H1 (cell line): ENCODE measurements at regions not wholly inside any gene's neighbourhood (a gene's known extent, or its start where the extent isn't known, plus 50 kb on each side); places are given as distances from the start of the nearest gene placed in this dataset.

ENCODE experiments used
- CEBPB ChIP-seq: IDR thresholded peaks from 2 replicates; pipeline ENCODE4 v1.6.1; 2012; ENCODE audit warnings: low read depth, low read length
- CHD2 ChIP-seq: IDR thresholded peaks from 2 replicates; pipeline ENCODE4 v1.6.1; 2012; ENCODE audit warnings: low read length, improper control_type of control experiment
- CREB1 ChIP-seq: IDR thresholded peaks from 2 replicates; pipeline ENCODE4 v1.6.1; 2012; ENCODE audit warnings: inconsistent platforms
- CTCF ChIP-seq, 3 experiments: IDR thresholded peaks; 1 replicate in 2 of 3; 2 replicates in 1 of 3; pipeline versions ENCODE4 v1.5.1 to v1.6.1; 2011; ENCODE audit warnings: low read length in 3 of 3, mild to moderate bottlenecking in 3 of 3, inconsistent platforms in 2 of 3, low read depth in 1 of 3, moderate library complexity in 1 of 3; ENCODE audit not compliant: insufficient read depth in 1 of 3; ENCODE audit errors: control extremely low read depth in 1 of 3
- EZH2 ChIP-seq: fragments of 200-600 bp; sonication (generic); IDR thresholded peaks from 2 replicates; pipeline ENCODE4 v1.7.1; 2012; ENCODE audit warnings: low read depth, mild to moderate bottlenecking, moderate library complexity, low read length, inconsistent platforms; ENCODE audit not compliant: severe bottlenecking
- POLR2AphosphoS5 ChIP-seq: IDR thresholded peaks from 2 replicates; pipeline ENCODE4 v1.6.1; 2011; ENCODE audit warnings: low read depth, low read length
- RAD21 ChIP-seq, 2 experiments: IDR thresholded peaks in 1 of 2; conservative IDR thresholded peaks in 1 of 2; 2 replicates each; pipeline ENCODE4 v1.6.1; 2011; ENCODE audit warnings: low read depth in 2 of 2, low read length in 2 of 2, improper control_type of control experiment in 1 of 2, inconsistent platforms in 1 of 2, mild to moderate bottlenecking in 1 of 2, moderate library complexity in 1 of 2
- SAP30 ChIP-seq: fragments of 300-600 bp; sonication (generic); IDR thresholded peaks from 2 replicates; pipeline ENCODE4 v1.7.1; 2012; ENCODE audit warnings: low read length, moderate library complexity, mild to moderate bottlenecking, inconsistent platforms; ENCODE audit not compliant: insufficient read depth, insufficient replicate concordance
- SP1 ChIP-seq: IDR thresholded peaks from 2 replicates; pipeline ENCODE4 v1.6.1; 2011; ENCODE audit warnings: low read depth, low read length
- USF2 ChIP-seq: IDR thresholded peaks from 2 replicates; pipeline ENCODE4 v1.6.1; 2011; ENCODE audit warnings: low read length, improper control_type of control experiment

GRCh38 chr10:62467527-62467926 is 93.4 kb downstream of the ZNF365 start:
- TF ChIP-seq SP1 (no peak), SAP30 (no peak), POLR2AphosphoS5 (no peak), CTCF (IDR thresholded peaks at IDR 0.05; ENCODE audit: control extremely low read depth in 1 of 3, insufficient read depth in 1 of 3, low read depth in 1 of 3, low read length in 3 of 3) (no peak), RAD21 (IDR thresholded peaks at IDR 0.05 in 1 of 2, conservative IDR thresholded peaks at IDR 0.05 in 1 of 2; ENCODE audit: low read depth in 2 of 2, low read length in 2 of 2) (no peak), CHD2 (no peak), EZH2 (no peak), CEBPB (no peak), USF2 (no peak), CREB1 (no peak)
